Trophoblast cell (in vitro differentiated cells and primary cell): ENCODE measurements at regions not wholly inside any gene's neighbourhood (a gene's known extent, or its start where the extent isn't known, plus 50 kb on each side); places are given as distances from the start of the nearest gene placed in this dataset.

Experiments used
- DNase-seq, 2 donors: peaks; one replicate each; pipeline ENCODE4 v3.0.0-alpha.2; 2016
- H2AFZ ChIP-seq: 2 replicates; pipeline ENCODE4 v1.6.1; 2013; ENCODE audit warnings: low read length, moderate library complexity, mild to moderate bottlenecking; ENCODE audit not compliant: insufficient read depth, poor library complexity
- H2AK5ac ChIP-seq: 2 replicates; pipeline ENCODE4 v1.6.1; 2013; ENCODE audit warnings: mild to moderate bottlenecking, low read length
- H2BK120ac ChIP-seq: 2 replicates; pipeline ENCODE4 v1.6.1; 2013; ENCODE audit warnings: low read length, mild to moderate bottlenecking, moderate library complexity; ENCODE audit not compliant: insufficient read depth, poor library complexity
- H2BK12ac ChIP-seq: 2 replicates; pipeline ENCODE4 v1.6.1; 2013; ENCODE audit warnings: mild to moderate bottlenecking, low read length, moderate library complexity
- H2BK5ac ChIP-seq: 2 replicates; pipeline ENCODE4 v1.6.1; 2013; ENCODE audit warnings: low read length, low read depth, moderate library complexity, mild to moderate bottlenecking; ENCODE audit not compliant: poor library complexity
- H3K14ac ChIP-seq: 2 replicates; pipeline ENCODE4 v1.6.1; 2013; ENCODE audit warnings: mild to moderate bottlenecking, low read length
- H3K18ac ChIP-seq: 2 replicates; pipeline ENCODE4 v1.6.1; 2013; ENCODE audit warnings: mild to moderate bottlenecking, low read length
- H3K23ac ChIP-seq: 2 replicates; pipeline ENCODE4 v1.6.1; 2013; ENCODE audit warnings: low read length
- H3K27ac ChIP-seq: 2 replicates; pipeline ENCODE4 v1.5.1; 2013; ENCODE audit warnings: low read depth, mild to moderate bottlenecking, inconsistent platforms, low read length, moderate library complexity
- H3K27me3 ChIP-seq: 2 replicates; pipeline ENCODE4 v1.6.1; 2013; ENCODE audit warnings: inconsistent platforms, mild to moderate bottlenecking, low read length, moderate library complexity; ENCODE audit not compliant: insufficient read depth
- H3K36me3 ChIP-seq, 2 experiments: 1 replicate in 1 of 2; 2 replicates in 1 of 2; pipeline ENCODE4 v1.6.1; 2013; ENCODE audit warnings: low read length in 2 of 2, mild to moderate bottlenecking in 2 of 2, moderate library complexity in 1 of 2; ENCODE audit not compliant: insufficient read depth in 2 of 2, control insufficient read depth in 1 of 2
- H3K4ac ChIP-seq: 2 replicates; pipeline ENCODE4 v1.6.1; 2013; ENCODE audit warnings: low read depth, mild to moderate bottlenecking, low read length, moderate library complexity
- H3K4me1 ChIP-seq, 2 experiments: 1 replicate in 1 of 2; 2 replicates in 1 of 2; pipeline ENCODE4 v1.6.1; 2013; ENCODE audit warnings: low read length in 2 of 2, mild to moderate bottlenecking in 2 of 2, moderate library complexity in 1 of 2; ENCODE audit not compliant: insufficient read depth in 2 of 2, control insufficient read depth in 1 of 2
- H3K4me2 ChIP-seq: 2 replicates; pipeline ENCODE4 v1.6.1; 2013; ENCODE audit warnings: inconsistent platforms, mild to moderate bottlenecking, low read length, moderate library complexity
- H3K4me3 ChIP-seq: 2 replicates; pipeline ENCODE4 v1.5.1; 2013; ENCODE audit warnings: mild to moderate bottlenecking, low read depth, low read length, inconsistent platforms
- H3K79me1 ChIP-seq: one replicate; pipeline ENCODE4 v1.6.1; 2013; ENCODE audit warnings: low read length
- H3K79me2 ChIP-seq: 2 replicates; pipeline ENCODE4 v1.6.1; 2013; ENCODE audit warnings: low read length, mild to moderate bottlenecking; ENCODE audit not compliant: control insufficient read depth, insufficient read depth, poor library complexity
- H3K9ac ChIP-seq: 2 replicates; pipeline ENCODE4 v1.6.1; 2013; ENCODE audit warnings: mild to moderate bottlenecking, low read length
- H3K9me3 ChIP-seq: 2 replicates; pipeline ENCODE4 v1.6.1; 2013; ENCODE audit warnings: low read depth, mild to moderate bottlenecking, control low read depth, inconsistent platforms, low read length; ENCODE audit not compliant: insufficient read depth
- H4K12ac ChIP-seq: 2 replicates; pipeline ENCODE4 v1.6.1; 2013; ENCODE audit warnings: low read depth, mild to moderate bottlenecking, low read length, moderate library complexity
- H4K8ac ChIP-seq: 2 replicates; pipeline ENCODE4 v1.6.1; 2013; ENCODE audit warnings: low read depth, mild to moderate bottlenecking, low read length, moderate library complexity
- H4K91ac ChIP-seq: one replicate; pipeline ENCODE4 v1.6.1; 2013; ENCODE audit warnings: low read depth, mild to moderate bottlenecking, low read length, moderate library complexity
- WGBS: extraction: QIAGEN DNeasy Blood & Tissue Kit; methylation state at CpG from one replicate; pipeline ENCODE4 v1.1.7; 2013; ENCODE audit warnings: missing lambda C conversion rate; ENCODE audit not compliant: insufficient read length, insufficient coverage; ENCODE audit errors: extremely low coverage; 5-methylcytosine and 5-hydroxymethylcytosine counted together

GRCh38 chr2:180578441-180578840, 402.0 kb upstream of the UBE2E3 start:
- Histone ChIP-seq H3K18ac (no peak overlapping the region), H3K9ac (no peak overlapping the region), H3K4me3 (no peak overlapping the region)

GRCh38 chr2:180577567-180577966, 402.8 kb upstream of the UBE2E3 start:
- Histone ChIP-seq H3K4me2 (no peak overlapping the region), H3K79me2 (no peaks in the 10 kb centered on the region), H3K4me3 (no peak overlapping the region), H3K18ac (no peak overlapping the region), H2AK5ac (no peak overlapping the region), H4K12ac (no peak overlapping the region), H3K9ac (no peak overlapping the region), H3K23ac (no peak overlapping the region), H3K27ac (no peak overlapping the region), H3K4ac (no peak overlapping the region), H3K27me3 (no peaks in the 10 kb centered on the region), H2AFZ (no peak overlapping the region), H3K4me1 (no peaks in the 10 kb centered on the region), H2BK12ac (no peak overlapping the region), H3K36me3 (no peaks in the 10 kb centered on the region), H3K14ac (no peak overlapping the region), H3K79me1 (peaks cover 3% of the 10 kb centered on the region), H4K8ac (no peak overlapping the region), H3K9me3 (no peaks in the 10 kb centered on the region), H2BK120ac (no peak overlapping the region), H4K91ac (no peak overlapping the region), H2BK5ac (no peak overlapping the region)
- no CpG with 5 or more reads among the region's 3 CpGs for WGBS
- no peak for DNase-seq

More at GRCh38 chr2:180578441-180578840, 402.0 kb upstream of the UBE2E3 start:
- H3K9me3 ChIP-seq = no peaks in the 10 kb centered on the region
- no peak overlapping the region for H4K91ac ChIP-seq
- no peak overlapping the region for H2AFZ ChIP-seq
- no peak overlapping the region for H3K23ac ChIP-seq
- WGBS = no CpG with 5 or more reads among the region's 1 CpG
- H3K27me3 ChIP-seq = no peaks in the 10 kb centered on the region
- no peak overlapping the region for H2BK120ac ChIP-seq
- H3K27ac ChIP-seq = peak overlapping the region; percentile 17
- no peaks in the 10 kb centered on the region for H3K4me1 ChIP-seq
- no peak overlapping the region for H3K4ac ChIP-seq
- H3K14ac ChIP-seq = no peak overlapping the region
- no peak overlapping the region for H4K8ac ChIP-seq
- H3K79me1 ChIP-seq = peaks cover 3% of the 10 kb centered on the region
- H2BK12ac ChIP-seq = no peak overlapping the region
- no peaks in the 10 kb centered on the region for H3K79me2 ChIP-seq
- H2BK5ac ChIP-seq = no peak overlapping the region
- no peak overlapping the region for H4K12ac ChIP-seq
- no peaks in the 10 kb centered on the region for H3K36me3 ChIP-seq
- no peak for DNase-seq
- no peak overlapping the region for H2AK5ac ChIP-seq
- no peak overlapping the region for H3K4me2 ChIP-seq

GRCh38 chr2:180573951-180574350, 406.5 kb upstream of the UBE2E3 start:
- Histone ChIP-seq H4K8ac (no peak overlapping the region), H3K79me1 (peaks cover 3% of the 10 kb centered on the region), H3K18ac (no peak overlapping the region), H3K4ac (no peak overlapping the region), H2BK12ac (no peak overlapping the region), H2AFZ (no peak overlapping the region), H3K4me3 (no peak overlapping the region), H3K9me3 (no peaks in the 10 kb centered on the region), H3K79me2 (no peaks in the 10 kb centered on the region), H3K4me1 (no peaks in the 10 kb centered on the region), H2AK5ac (no peak overlapping the region), H3K27me3 (no peaks in the 10 kb centered on the region), H3K36me3 (no peaks in the 10 kb centered on the region), H2BK120ac (no peak overlapping the region), H3K4me2 (no peak overlapping the region), H3K23ac (no peak overlapping the region), H3K9ac (no peak overlapping the region), H2BK5ac (no peak overlapping the region), H4K12ac (no peak overlapping the region), H3K14ac (no peak overlapping the region), H4K91ac (no peak overlapping the region), H3K27ac (no peak overlapping the region)
- DNase-seq = peak in 1 of 2 donors; percentile 48
- WGBS = no CpG with 5 or more reads among the region's 3 CpGs

GRCh38 chr2:180572346-180572745, 408.1 kb upstream of the UBE2E3 start:
- Histone ChIP-seq H3K79me1 (peaks cover 3% of the 10 kb centered on the region), H2BK5ac (no peak overlapping the region), H3K9ac (no peak overlapping the region), H2AK5ac (no peak overlapping the region), H3K27me3 (no peaks in the 10 kb centered on the region), H3K27ac (no peak overlapping the region), H3K36me3 (no peaks in the 10 kb centered on the region), H3K79me2 (no peaks in the 10 kb centered on the region), H4K91ac (no peak overlapping the region), H3K4me3 (no peak overlapping the region), H2BK120ac (no peak overlapping the region), H2AFZ (no peak overlapping the region), H2BK12ac (no peak overlapping the region), H3K9me3 (no peaks in the 10 kb centered on the region), H3K14ac (no peak overlapping the region), H3K18ac (no peak overlapping the region), H3K23ac (no peak overlapping the region), H3K4ac (no peak overlapping the region), H4K8ac (no peak overlapping the region), H3K4me1 (no peaks in the 10 kb centered on the region), H4K12ac (no peak overlapping the region), H3K4me2 (no peak overlapping the region)
- no peak for DNase-seq
